Stomach (tissue), 8 donors: ENCODE measurements at regions not wholly inside any gene's neighbourhood (a gene's known extent, or its start where the extent isn't known, plus 50 kb on each side); places are given as distances from the start of the nearest gene placed in this dataset.

ENCODE experiments used
- DNase-seq, 2 donors: peaks; one replicate each; pipeline versions ENCODE4 v3.0.0 to v3.0.0-alpha.2; 2013 to 2019
- H3K27ac ChIP-seq, 5 donors: fragments of 200-600 bp in 4 of 5; sonication (generic) in 4 of 5; one replicate each; pipeline ENCODE4 v1.5.1; 2013 to 2019; ENCODE audit warnings: mild to moderate bottlenecking in 1 of 5, moderate library complexity in 1 of 5
- H3K27me3 ChIP-seq, 3 donors: fragments of 200-600 bp; sonication (generic); one replicate each; pipeline ENCODE4 v1.5.1; 2017 to 2019; ENCODE audit warnings: mixed run types in 1 of 3
- H3K36me3 ChIP-seq, 4 donors: fragments of 200-600 bp; sonication (generic); 1 replicate in 3 of 4; 2 replicates in 1 of 4; pipeline ENCODE4 v1.5.1; 2016 to 2019
- H3K4me1 ChIP-seq, 4 donors: fragments of 200-600 bp; sonication (generic); one replicate each; pipeline ENCODE4 v1.5.1; 2016 to 2019
- H3K4me3 ChIP-seq, 4 donors: fragments of 200-600 bp; sonication (generic) in 3 of 4; one replicate each; pipeline ENCODE4 v1.5.1; 2016 to 2019; ENCODE audit warnings: mild to moderate bottlenecking in 1 of 4
- H3K9me3 ChIP-seq, 4 donors: fragments of 200-600 bp; sonication (generic); one replicate each; pipeline ENCODE4 v1.5.1; 2016 to 2019
- EP300 ChIP-seq: sonication (generic); formaldehyde crosslinking; IDR thresholded peaks from one replicate; pipeline ENCODE4 v1.6.1; 2017; ENCODE audit warnings: antibody characterized with exemption
- POLR2A ChIP-seq, 4 donors: fragments of 450-650 bp; IDR thresholded peaks; one replicate each; pipeline ENCODE4 v1.6.1; 2016; ENCODE audit warnings: antibody characterized with exemption in 4 of 4, control low read depth in 2 of 4, mild to moderate bottlenecking in 1 of 4, moderate library complexity in 1 of 4
- POLR2AphosphoS5 ChIP-seq, 3 donors: sonication (generic); formaldehyde crosslinking; IDR thresholded peaks; one replicate each; pipeline ENCODE4 v1.6.1; 2016; ENCODE audit warnings: antibody characterized with exemption in 3 of 3
- WGBS, 5 donors: extraction: QIAGEN DNeasy Blood & Tissue Kit in 3 of 5; methylation state at CpG; one replicate each; pipeline versions ENCODE4 v1.1.5 to v1.1.7; 2013 to 2018; 5-methylcytosine and 5-hydroxymethylcytosine counted together
- intact Hi-C: fragments of 100-400 bp; cut with DNase I; formaldehyde crosslinking; loops from one replicate; pipeline ENCODE4 v1.15.1; 2023; ENCODE audit warnings: low total_unique reads
- TF ChIP-seq, protein P1 (sequence below), 7 experiments: fragments of 450-650 bp in 4 of 7; fragments of 200-600 bp in 3 of 7; sonication (generic) in 3 of 7; IDR thresholded peaks; one replicate each; pipeline ENCODE4 v1.5.1; 2016 to 2019; ENCODE audit warnings: antibody characterized with exemption in 7 of 7, control low read depth in 2 of 7, mild to moderate bottlenecking in 1 of 7
- donor health status: healthy with polysubstance abuse.
- donor health status: Bipolar disorder and iron deficiency.
- donor health status: healthy.

DNA sequence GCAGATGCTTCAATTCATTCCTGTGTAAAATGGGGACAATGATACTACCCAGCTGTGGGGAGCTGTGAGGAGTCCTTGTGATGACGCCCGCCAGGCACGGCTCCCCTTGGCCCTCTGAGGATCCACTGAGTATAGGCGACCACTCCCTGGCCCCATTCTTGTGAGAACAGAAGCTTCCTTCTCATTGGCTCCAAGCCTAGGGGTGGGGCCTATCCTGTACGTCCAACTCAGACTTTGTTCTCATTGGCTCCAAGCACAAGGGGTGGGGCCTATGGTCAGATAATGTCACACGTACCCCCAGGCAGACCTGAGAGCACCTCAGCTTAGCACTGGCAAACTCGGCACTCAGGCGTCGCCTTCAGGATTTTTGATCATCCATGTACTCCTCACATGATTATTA is 232.9 kb upstream of the MVB12B start:
- intact Hi-C loops, result no loop called here

DNA sequence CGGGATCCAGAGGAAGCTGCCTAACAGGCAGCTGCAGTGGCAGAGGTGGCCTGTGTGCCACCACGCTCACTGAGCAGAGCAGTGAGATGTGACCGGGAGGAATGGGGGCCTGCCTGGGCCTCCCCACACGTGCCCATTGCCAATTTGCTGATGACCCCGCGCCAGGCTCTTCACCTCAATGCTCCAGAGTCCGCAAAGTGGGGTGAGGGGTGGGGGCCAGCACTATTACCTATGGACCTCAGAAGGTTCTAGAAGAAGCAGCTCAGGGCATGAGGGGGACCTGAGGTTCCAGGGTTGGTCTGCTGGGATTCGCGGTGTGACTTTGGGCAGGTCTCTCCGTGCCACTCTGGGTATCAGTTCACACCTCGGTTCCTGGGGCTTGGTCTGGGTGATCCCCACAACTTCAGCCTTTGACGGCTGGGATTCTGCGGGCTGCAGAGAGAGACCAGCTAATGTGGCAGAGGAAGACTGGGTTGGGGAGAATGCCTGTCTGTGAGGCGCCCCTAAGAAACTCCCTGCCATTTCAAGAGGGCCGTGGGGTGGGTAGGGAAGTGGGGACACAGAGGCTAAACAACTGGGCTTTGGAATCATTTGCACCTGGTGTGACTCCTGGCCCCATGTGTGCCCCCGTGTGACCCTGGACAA is 231.0 kb upstream of the MVB12B start:
- Histone ChIP-seq H3K4me1 (no peaks in the 10 kb centered on the region), H3K4me3 (no peak overlapping the region), H3K36me3 (no peaks in the 10 kb centered on the region), H3K27me3 (peaks cover 0 to 5% (median 0%) of the 10 kb centered on the region in 3 donors), H3K9me3 (peaks cover 0 to 14% (median 0%) of the 10 kb centered on the region in 4 donors), H3K27ac (no peak overlapping the region)
- DNase-seq, result no peak
- TF ChIP-seq POLR2AphosphoS5 (IDR thresholded peaks at IDR 0.05), result no peak
- no peak for TF ChIP-seq POLR2A (IDR thresholded peaks at IDR 0.05)
- TF ChIP-seq, protein P1, sequence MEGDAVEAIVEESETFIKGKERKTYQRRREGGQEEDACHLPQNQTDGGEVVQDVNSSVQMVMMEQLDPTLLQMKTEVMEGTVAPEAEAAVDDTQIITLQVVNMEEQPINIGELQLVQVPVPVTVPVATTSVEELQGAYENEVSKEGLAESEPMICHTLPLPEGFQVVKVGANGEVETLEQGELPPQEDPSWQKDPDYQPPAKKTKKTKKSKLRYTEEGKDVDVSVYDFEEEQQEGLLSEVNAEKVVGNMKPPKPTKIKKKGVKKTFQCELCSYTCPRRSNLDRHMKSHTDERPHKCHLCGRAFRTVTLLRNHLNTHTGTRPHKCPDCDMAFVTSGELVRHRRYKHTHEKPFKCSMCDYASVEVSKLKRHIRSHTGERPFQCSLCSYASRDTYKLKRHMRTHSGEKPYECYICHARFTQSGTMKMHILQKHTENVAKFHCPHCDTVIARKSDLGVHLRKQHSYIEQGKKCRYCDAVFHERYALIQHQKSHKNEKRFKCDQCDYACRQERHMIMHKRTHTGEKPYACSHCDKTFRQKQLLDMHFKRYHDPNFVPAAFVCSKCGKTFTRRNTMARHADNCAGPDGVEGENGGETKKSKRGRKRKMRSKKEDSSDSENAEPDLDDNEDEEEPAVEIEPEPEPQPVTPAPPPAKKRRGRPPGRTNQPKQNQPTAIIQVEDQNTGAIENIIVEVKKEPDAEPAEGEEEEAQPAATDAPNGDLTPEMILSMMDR (IDR thresholded peaks at IDR 0.05), result no peak
- no peak for TF ChIP-seq EP300
- intact Hi-C loops, result no loop called here
- WGBS, 5 donors, result 75 to 88% (median 85%) methylated on average over 15 to 16 of the region's 16 CpGs

More for the DNA sequence above, 232.9 kb upstream of the MVB12B start:
- WGBS, 5 donors, result 71 to 78% (median 75%) methylated on average over 8 to 9 of the region's 9 CpGs
- no peak for DNase-seq
- Histone ChIP-seq H3K4me3 (no peak overlapping the region), H3K36me3 (no peaks in the 10 kb centered on the region), H3K4me1 (no peaks in the 10 kb centered on the region), H3K27me3 (no peaks in the 10 kb centered on the region), H3K9me3 (no peaks in the 10 kb centered on the region), H3K27ac (no peak overlapping the region)
- TF ChIP-seq POLR2A (IDR thresholded peaks at IDR 0.05) (no peak), EP300 (no peak), POLR2AphosphoS5 (IDR thresholded peaks at IDR 0.05) (no peak)
- TF ChIP-seq, protein P1 (IDR thresholded peaks at IDR 0.05), result no peak

DNA sequence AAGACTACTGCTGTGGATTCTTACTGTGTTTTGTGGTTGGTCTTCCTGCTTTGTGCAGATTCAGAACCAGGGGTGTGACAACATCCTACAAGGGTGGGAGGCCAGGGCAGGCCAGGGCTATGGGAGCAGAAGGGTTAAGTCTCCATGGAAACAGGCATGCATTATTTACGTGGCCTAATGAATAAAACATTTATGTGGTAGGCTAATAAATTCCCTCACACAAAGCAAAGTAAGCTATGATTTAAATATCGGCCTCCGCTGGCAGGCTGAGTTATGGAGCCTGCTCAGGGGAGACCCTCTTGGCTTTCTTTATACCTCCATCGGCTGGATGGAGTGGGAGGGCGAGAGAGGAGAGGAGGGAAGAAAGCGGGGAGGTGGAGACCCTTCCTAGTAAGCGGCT is 230.3 kb upstream of the MVB12B start:
- 75 to 87% (median 77%) methylated on average over 7 of the region's 7 CpGs for WGBS, 5 donors
- intact Hi-C loops, result no loop called here

DNA sequence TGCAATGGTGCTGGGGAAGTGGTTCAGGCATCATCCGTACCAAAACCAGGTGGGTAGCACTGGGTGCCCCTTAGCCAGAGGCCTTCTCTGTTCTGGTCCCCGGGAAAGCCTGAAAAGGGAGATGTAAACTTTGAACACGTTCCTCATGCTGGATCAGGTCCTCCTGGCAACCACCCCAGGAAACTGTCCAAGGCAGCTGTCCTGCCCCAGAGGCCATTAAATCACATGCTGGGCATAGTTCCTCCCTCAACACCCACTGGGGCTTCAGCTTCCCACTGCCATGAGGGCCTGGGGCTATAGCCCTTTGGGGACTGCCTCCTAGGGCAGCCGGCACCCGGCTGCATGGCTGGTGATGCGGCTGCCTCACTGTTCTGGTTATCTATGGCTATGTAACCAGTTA is 228.9 kb upstream of the MVB12B start:
- peaks cover 0 to 5% (median 0%) of the 10 kb centered on the region in 3 donors for H3K27me3 ChIP-seq
- 53 to 83% (median 76%) methylated on average over 4 to 6 of the region's 6 CpGs for WGBS, 5 donors
- no peak overlapping the region for H3K4me3 ChIP-seq
- no peak for DNase-seq
- no peaks in the 10 kb centered on the region for H3K36me3 ChIP-seq
- peaks cover 0 to 14% (median 0%) of the 10 kb centered on the region in 4 donors for H3K9me3 ChIP-seq
- TF ChIP-seq POLR2A (IDR thresholded peaks at IDR 0.05) (no peak), EP300 (no peak), POLR2AphosphoS5 (IDR thresholded peaks at IDR 0.05) (no peak)
- TF ChIP-seq, protein P1 (IDR thresholded peaks at IDR 0.05), result no peak
- H3K4me1 ChIP-seq, result no peaks in the 10 kb centered on the region
- intact Hi-C loops, result no loop called here
- no peak overlapping the region for H3K27ac ChIP-seq

More for the DNA sequence above, 230.3 kb upstream of the MVB12B start:
- Histone ChIP-seq H3K4me3 (no peak overlapping the region), H3K36me3 (no peaks in the 10 kb centered on the region), H3K9me3 (peaks cover 0 to 14% (median 0%) of the 10 kb centered on the region in 4 donors), H3K4me1 (no peaks in the 10 kb centered on the region), H3K27me3 (peaks cover 0 to 5% (median 0%) of the 10 kb centered on the region in 3 donors), H3K27ac (no peak overlapping the region)
- no peak for DNase-seq
- TF ChIP-seq POLR2AphosphoS5 (IDR thresholded peaks at IDR 0.05), result no peak
- TF ChIP-seq, protein P1 (IDR thresholded peaks at IDR 0.05), result no peak
- no peak for TF ChIP-seq POLR2A (IDR thresholded peaks at IDR 0.05)
- no peak for TF ChIP-seq EP300
